ENCODE measurements at regions not wholly inside any gene's neighbourhood (a gene's known extent, or its start where the extent isn't known, plus 50 kb on each side); places are given as distances from the start of the nearest gene placed in this dataset.

DNA sequence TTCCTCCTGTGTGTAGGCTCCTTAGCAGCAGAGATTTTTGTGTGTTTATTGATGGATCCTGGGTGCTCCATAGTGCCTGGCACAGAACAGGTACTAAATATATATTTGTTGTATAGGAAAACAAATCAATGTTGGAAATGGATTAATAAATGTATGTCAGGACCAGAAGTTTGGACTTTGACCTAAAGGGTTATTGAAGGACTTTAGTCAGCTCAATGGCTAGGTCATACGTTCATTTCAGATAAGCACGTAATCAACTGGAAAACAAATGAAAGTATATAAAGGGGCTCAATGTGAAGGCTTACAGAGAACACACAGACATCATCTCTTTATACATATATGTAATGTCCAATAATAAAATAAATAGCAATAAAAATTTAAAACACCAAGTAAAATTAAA is 56.2 kb upstream of the PALM2AKAP2 start:
- ATAC-seq (no peak), DNase-seq (ENCODE audit: low read depth, low spot score) (no peak)
- Histone ChIP-seq H3K9me3 (ENCODE audit: control insufficient read depth in 1 of 2, insufficient read depth in 1 of 2, low read depth in 1 of 2, low read length in 2 of 2) (no peaks in the 10 kb centered on the region), H3K4me1 (ENCODE audit: control insufficient read depth in 1 of 2, insufficient read depth in 2 of 2, low read length in 2 of 2) (no peaks in the 10 kb centered on the region), H3K79me2 (ENCODE audit: insufficient read depth, low read length) (no peaks in the 10 kb centered on the region), H3K27ac (ENCODE audit: low read depth, low read length) (no peak overlapping the region), H3K4me2 (ENCODE audit: low read length) (no peak overlapping the region), H4K20me1 (ENCODE audit: insufficient read depth) (no peaks in the 10 kb centered on the region), H3K36me3 (ENCODE audit: control insufficient read depth in 1 of 2, insufficient read depth in 2 of 2, low read length in 2 of 2) (no peaks in the 10 kb centered on the region), H2AFZ (ENCODE audit: low read depth, low read length, poor library complexity, severe bottlenecking) (no peak overlapping the region), H3K27me3 (ENCODE audit: insufficient read depth, low read length) (peaks cover 74% of the 10 kb centered on the region), H3K9ac (ENCODE audit: low read length) (no peak overlapping the region), H3K9me2 (ENCODE audit: insufficient read depth) (no peaks in the 10 kb centered on the region), H3K4me3 (replicated peaks in 1 of 2; ENCODE audit: low read depth in 1 of 2, low read length in 2 of 2) (no peak overlapping the region)
- ChIA-PET POLR2A (no interaction called here), CTCF (interaction anchor here (1.3 kb wide), 1 partner anchor 94 kb away, joined by 4 read pairs; no protein-coding TSS in a partner anchor), RAD21 (ENCODE audit: low non-redundant PET in 1 of 2, low total read pairs in 2 of 2, uncharacterized antibody in 2 of 2, unreplicated experiment in 2 of 2) (no interaction called here)
- BruUV-seq (replicated peaks), result no TSS peak
- TF ChIP-seq ZFX (IDR thresholded peaks at IDR 0.05) (no peak), SP1 (IDR thresholded peaks at IDR 0.05; ENCODE audit: low read depth) (no peak), CEBPB (IDR thresholded peaks at IDR 0.05; ENCODE audit: low read depth) (no peak), TCF7L2 (IDR thresholded peaks at IDR 0.05; ENCODE audit: borderline replicate concordance, extremely low read depth, insufficient read depth, insufficient read length) (no peak), POLR2AphosphoS5 (IDR thresholded peaks at IDR 0.05; ENCODE audit: low read depth, low read length) (no peak), ELF1 (IDR thresholded peaks at IDR 0.05; ENCODE audit: borderline replicate concordance, low read depth) (no peak), RAD21 (IDR thresholded peaks at IDR 0.05; ENCODE audit: low read depth) (no peak), YY1 (IDR thresholded peaks at IDR 0.05; ENCODE audit: extremely low read depth, insufficient replicate concordance, low read depth, low read length) (no peak), SIN3A (IDR thresholded peaks at IDR 0.05; ENCODE audit: low read depth) (no peak), EZH2phosphoT487 (IDR thresholded peaks at IDR 0.05; ENCODE audit: borderline replicate concordance) (no peak)
- TF ChIP-seq, protein P1, sequence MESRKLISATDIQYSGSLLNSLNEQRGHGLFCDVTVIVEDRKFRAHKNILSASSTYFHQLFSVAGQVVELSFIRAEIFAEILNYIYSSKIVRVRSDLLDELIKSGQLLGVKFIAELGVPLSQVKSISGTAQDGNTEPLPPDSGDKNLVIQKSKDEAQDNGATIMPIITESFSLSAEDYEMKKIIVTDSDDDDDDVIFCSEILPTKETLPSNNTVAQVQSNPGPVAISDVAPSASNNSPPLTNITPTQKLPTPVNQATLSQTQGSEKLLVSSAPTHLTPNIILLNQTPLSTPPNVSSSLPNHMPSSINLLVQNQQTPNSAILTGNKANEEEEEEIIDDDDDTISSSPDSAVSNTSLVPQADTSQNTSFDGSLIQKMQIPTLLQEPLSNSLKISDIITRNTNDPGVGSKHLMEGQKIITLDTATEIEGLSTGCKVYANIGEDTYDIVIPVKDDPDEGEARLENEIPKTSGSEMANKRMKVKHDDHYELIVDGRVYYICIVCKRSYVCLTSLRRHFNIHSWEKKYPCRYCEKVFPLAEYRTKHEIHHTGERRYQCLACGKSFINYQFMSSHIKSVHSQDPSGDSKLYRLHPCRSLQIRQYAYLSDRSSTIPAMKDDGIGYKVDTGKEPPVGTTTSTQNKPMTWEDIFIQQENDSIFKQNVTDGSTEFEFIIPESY (IDR thresholded peaks at IDR 0.05; ENCODE audit: extremely low read depth, insufficient replicate concordance, low read length), result no peak
- TF ChIP-seq, protein P2, sequence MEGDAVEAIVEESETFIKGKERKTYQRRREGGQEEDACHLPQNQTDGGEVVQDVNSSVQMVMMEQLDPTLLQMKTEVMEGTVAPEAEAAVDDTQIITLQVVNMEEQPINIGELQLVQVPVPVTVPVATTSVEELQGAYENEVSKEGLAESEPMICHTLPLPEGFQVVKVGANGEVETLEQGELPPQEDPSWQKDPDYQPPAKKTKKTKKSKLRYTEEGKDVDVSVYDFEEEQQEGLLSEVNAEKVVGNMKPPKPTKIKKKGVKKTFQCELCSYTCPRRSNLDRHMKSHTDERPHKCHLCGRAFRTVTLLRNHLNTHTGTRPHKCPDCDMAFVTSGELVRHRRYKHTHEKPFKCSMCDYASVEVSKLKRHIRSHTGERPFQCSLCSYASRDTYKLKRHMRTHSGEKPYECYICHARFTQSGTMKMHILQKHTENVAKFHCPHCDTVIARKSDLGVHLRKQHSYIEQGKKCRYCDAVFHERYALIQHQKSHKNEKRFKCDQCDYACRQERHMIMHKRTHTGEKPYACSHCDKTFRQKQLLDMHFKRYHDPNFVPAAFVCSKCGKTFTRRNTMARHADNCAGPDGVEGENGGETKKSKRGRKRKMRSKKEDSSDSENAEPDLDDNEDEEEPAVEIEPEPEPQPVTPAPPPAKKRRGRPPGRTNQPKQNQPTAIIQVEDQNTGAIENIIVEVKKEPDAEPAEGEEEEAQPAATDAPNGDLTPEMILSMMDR (IDR thresholded peaks at IDR 0.05 in 2 of 3, conservative IDR thresholded peaks at IDR 0.05 in 1 of 3; ENCODE audit: borderline replicate concordance in 1 of 3, insufficient read depth in 1 of 3, low read depth in 2 of 3, low read length in 2 of 3), result no peak
- intact Hi-C loops (cut with micrococcal nuclease), result no loop called here

All from HCT116 (cell line).